Activated naive CD8-positive, alpha-beta T cell treated with anti-CD3 and anti-CD28 coated beads, Interleukin-2, amount 50 U/mL, for 16 hours (primary cell): ENCODE measurements at regions not wholly inside any gene's neighbourhood (a gene's known extent, or its start where the extent isn't known, plus 50 kb on each side); places are given as distances from the start of the nearest gene placed in this dataset.

Source experiments
- DNase-seq: peaks from one replicate; pipeline ENCODE4 v3.0.0-alpha.2; 2020; ENCODE audit warnings: low read depth, low spot score

DNA sequence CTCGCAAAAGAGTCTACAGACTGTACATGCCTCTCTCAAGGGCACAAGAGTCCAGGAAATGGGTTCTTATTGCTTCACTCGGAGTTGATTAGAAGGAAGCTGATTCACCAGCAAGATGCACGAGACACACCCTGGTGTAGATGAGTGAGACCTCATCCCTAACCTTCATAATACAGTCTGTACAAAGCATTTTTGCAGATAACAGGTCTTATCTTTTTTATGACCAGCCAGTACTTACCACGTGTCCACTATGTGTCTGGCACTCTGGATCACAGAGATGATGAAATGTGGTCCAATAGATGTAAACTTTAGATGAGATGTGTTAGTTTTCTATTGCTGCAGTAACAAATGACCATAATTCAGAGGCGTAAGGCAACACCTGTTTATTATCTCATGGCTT, 53.4 kb upstream of the PWP1 start:
- DNase-seq = no peak

GRCh38 chr12:107634530-107634929, 51.1 kb upstream of the PWP1 start:
- no peak for DNase-seq

DNA sequence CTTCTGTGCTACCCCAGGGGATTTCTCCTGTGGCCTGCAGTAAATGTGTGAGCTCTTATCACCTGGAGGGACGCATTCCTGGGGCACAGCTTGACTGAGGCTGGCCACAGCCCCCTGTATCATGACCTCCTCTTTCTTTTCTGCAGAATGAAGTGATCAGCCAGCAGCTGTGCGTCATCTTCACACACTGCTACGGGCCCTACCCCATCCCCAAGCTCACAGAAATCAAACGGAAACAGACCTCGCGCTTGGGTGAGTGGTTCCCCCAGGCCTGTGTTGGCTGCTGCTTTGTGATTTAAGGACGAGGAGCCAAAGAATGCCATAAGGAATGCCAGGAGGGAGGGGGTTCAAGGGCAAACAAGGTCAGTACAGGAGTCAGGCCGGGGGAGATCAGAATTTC, 50.5 kb upstream of the PWP1 start:
- DNase-seq = no peak
